ENCODE measurements at regions not wholly inside any gene's neighbourhood (a gene's known extent, or its start where the extent isn't known, plus 50 kb on each side); places are given as distances from the start of the nearest gene placed in this dataset.
A peak's percentile ranks its signal among the peaks of the same experiment; 100 is the strongest.

DNA sequence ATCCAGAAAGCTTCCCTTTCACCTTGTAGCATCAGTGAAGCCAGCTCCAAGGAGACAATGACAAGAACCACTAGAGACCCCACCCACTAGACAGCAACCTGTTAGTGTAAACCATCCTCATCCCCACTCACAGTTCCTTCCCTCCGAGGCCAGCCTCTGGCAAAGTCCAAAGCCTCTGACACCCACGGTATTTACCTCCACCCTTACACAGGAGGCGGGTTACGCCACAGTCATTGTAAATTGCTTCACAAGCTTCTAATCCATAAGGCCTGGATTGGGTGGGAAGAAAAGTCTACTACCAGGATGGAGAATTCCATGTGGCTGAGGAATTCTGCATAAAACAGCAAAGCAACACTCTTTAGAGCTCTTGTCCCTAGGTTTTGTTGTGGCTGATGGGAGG is 287.4 kb downstream of the BUD13 start:
- no peaks in the 10 kb centered on the region for H3K4me1 ChIP-seq (ENCODE audit: low read depth)
- TF ChIP-seq, protein P1, sequence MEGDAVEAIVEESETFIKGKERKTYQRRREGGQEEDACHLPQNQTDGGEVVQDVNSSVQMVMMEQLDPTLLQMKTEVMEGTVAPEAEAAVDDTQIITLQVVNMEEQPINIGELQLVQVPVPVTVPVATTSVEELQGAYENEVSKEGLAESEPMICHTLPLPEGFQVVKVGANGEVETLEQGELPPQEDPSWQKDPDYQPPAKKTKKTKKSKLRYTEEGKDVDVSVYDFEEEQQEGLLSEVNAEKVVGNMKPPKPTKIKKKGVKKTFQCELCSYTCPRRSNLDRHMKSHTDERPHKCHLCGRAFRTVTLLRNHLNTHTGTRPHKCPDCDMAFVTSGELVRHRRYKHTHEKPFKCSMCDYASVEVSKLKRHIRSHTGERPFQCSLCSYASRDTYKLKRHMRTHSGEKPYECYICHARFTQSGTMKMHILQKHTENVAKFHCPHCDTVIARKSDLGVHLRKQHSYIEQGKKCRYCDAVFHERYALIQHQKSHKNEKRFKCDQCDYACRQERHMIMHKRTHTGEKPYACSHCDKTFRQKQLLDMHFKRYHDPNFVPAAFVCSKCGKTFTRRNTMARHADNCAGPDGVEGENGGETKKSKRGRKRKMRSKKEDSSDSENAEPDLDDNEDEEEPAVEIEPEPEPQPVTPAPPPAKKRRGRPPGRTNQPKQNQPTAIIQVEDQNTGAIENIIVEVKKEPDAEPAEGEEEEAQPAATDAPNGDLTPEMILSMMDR (IDR thresholded peaks at IDR 0.05): no peak
- H3K36me3 ChIP-seq (ENCODE audit: low read depth): no peaks in the 10 kb centered on the region
- ATAC-seq (no peak), DNase-seq (no peak)
- intact Hi-C loops (cut with DNase I, micrococcal nuclease): no loop called here
- no peaks in the 10 kb centered on the region for H3K9me3 ChIP-seq
- H3K4me3 ChIP-seq: no peak overlapping the region

DNA sequence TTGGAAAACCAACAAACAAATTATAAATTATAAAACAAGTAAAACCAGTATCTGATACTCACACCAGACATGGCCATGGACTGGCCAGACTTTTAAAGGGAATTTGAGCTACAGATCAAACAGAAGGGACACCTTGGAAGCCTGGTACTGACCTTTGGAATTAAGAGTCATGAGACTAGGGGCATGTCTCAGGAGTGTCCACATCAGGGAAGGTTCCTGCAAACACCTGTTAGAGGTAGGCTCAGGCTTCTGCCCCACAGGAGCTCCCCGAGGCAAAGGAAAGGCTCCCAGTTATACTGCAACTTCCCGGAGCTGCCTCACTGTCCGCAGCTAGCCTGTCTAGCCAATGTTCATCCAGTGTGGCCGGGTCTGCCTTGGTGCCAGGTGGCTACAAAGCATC is 290.1 kb downstream of the BUD13 start:
- Histone ChIP-seq H3K9me3 (no peaks in the 10 kb centered on the region), H3K36me3 (ENCODE audit: low read depth) (no peaks in the 10 kb centered on the region), H3K4me3 (no peak overlapping the region), H3K4me1 (ENCODE audit: low read depth) (no peaks in the 10 kb centered on the region)
- ATAC-seq: peak; percentile 20
- intact Hi-C loops (cut with DNase I, micrococcal nuclease): no loop called here
- TF ChIP-seq, protein P1 (IDR thresholded peaks at IDR 0.05): no peak
- no peak for DNase-seq

DNA sequence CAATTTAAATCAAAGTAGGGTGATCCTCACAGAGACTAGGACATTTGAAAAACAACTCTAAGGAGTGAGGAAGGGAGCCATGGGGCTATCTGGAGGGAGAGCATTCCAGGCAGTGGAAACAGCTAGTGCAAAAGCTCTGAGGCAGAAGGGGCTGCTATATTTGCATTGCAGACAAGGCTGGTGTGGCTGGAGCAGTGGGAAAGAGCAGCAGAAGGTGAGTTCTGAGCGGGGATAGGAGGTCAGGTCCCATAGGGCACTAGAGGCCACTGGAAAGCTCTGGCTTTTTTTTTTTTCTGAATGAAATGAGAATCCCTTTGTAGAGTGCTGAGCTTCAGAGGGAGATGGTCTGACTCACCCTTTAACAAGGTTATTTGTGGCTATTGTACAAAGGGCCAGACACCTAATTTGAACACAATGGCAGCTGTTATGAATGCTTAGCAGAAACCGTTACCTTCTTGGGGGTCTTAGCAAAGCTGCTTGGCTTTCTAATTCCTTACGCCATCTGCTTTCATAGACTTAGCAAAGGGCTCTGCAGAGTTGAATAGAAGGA is 291.6 kb downstream of the BUD13 start:
- H3K4me1 ChIP-seq (ENCODE audit: low read depth): no peaks in the 10 kb centered on the region
- H3K4me3 ChIP-seq: no peak overlapping the region
- TF ChIP-seq, protein P1 (IDR thresholded peaks at IDR 0.05): no peak
- H3K9me3 ChIP-seq: no peaks in the 10 kb centered on the region
- intact Hi-C loops (cut with DNase I, micrococcal nuclease): no loop called here
- DNase-seq: no peak
- no peaks in the 10 kb centered on the region for H3K36me3 ChIP-seq (ENCODE audit: low read depth)
- no peak for ATAC-seq

DNA sequence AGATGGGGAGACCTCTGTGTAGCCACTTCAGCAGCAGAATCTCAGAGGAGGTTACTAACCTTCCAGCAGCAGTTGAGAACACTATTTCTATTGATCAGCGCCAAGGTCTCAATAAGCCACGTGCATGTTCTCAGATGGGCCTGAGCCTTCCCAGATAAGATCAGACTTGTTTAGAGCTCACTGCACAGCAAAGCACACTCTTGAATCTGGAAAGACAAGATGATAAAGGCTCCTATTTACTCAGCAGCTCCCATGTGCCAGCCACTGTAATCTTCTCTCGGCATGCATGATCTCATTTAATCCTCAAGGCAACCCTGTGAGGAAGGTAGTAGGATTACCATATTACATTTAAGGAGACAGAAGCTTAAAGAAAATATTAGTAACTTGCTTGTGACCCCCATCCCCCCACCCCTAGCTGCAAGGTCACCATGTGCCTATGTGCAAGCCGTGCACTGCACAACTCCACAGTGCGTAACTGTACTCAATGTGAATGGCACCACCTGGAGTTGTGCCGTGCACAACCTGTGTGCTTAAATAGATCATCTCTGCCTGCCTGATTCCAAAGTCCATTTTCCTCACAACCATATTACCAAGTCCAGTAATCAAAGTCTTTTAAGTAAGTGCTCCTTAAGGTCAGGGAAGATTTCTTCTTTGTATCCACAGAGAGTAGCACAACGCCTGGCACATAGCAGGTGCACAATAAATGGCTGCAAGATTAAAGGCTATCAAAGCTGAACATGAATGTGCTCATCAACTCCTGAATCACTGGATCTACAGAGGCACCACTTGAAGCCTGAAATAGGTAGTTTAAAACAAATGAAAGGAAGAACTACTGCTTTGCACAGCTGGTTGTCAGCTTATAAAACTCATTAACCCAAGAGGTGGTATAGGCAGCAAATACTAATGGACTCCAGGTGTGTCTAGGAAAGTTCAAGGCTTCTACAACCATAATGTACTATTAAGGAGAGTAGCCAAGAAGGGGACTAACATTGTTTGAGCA is 293.8 kb downstream of the BUD13 start:
- intact Hi-C loops (cut with DNase I, micrococcal nuclease): no loop called here
- H3K4me1 ChIP-seq (ENCODE audit: low read depth): no peaks in the 10 kb centered on the region
- no peaks in the 10 kb centered on the region for H3K9me3 ChIP-seq
- H3K36me3 ChIP-seq (ENCODE audit: low read depth): no peaks in the 10 kb centered on the region
- DNase-seq (no peak), ATAC-seq (peak; percentile 24)
- H3K4me3 ChIP-seq: no peak overlapping the region
- TF ChIP-seq, protein P1 (IDR thresholded peaks at IDR 0.05): no peak

DNA sequence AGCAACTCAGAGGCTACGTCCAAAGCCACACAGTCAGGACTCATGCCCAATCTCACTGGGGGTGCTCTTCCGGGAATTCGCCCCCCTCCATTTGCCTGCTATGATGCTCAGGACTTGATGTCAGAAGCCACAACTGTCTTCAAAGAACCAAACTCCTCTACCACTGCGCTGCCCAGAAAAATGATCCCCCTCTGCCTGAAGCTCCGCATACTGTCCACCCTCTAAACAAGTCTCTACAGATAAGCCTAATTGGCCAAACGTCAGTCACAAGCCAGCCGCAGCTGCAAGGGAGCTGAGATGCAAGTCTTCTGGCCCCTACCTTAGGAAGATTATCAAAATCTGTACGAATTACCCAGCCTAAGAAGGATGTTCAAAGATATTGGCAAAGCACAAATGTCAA is 294.6 kb downstream of the BUD13 start:
- DNase-seq: no peak
- Histone ChIP-seq H3K4me3 (no peak overlapping the region), H3K9me3 (no peaks in the 10 kb centered on the region), H3K4me1 (ENCODE audit: low read depth) (no peaks in the 10 kb centered on the region), H3K36me3 (ENCODE audit: low read depth) (no peaks in the 10 kb centered on the region)
- TF ChIP-seq, protein P1 (IDR thresholded peaks at IDR 0.05): no peak
- intact Hi-C loops (cut with DNase I, micrococcal nuclease): no loop called here
- ATAC-seq: no peak
